Breast epithelium (tissue), 4 donors: ENCODE measurements at regions not wholly inside any gene's neighbourhood (a gene's known extent, or its start where the extent isn't known, plus 50 kb on each side); places are given as distances from the start of the nearest gene placed in this dataset.

ENCODE experiments used
- DNase-seq, 2 donors: peaks; one replicate each; pipeline ENCODE4 v3.0.0-alpha.2; 2019; ENCODE audit warnings: low spot score in 2 of 2
- H3K27ac ChIP-seq, 2 donors: fragments of 200-600 bp; sonication (generic) in 1 of 2; one replicate each; pipeline ENCODE4 v1.5.1; 2016 to 2019; ENCODE audit warnings: mild to moderate bottlenecking in 1 of 2
- H3K27me3 ChIP-seq, 2 donors: fragments of 200-600 bp; sonication (generic) in 1 of 2; one replicate each; pipeline versions ENCODE4 v1.5.1 to v1.6.0; 2017 to 2019; ENCODE audit warnings: control low read depth in 1 of 2, mild to moderate bottlenecking in 1 of 2
- H3K36me3 ChIP-seq: fragments of 200-600 bp; one replicate; pipeline ENCODE4 v1.5.1; 2019
- H3K4me1 ChIP-seq, 2 donors: fragments of 200-600 bp; sonication (generic); one replicate each; pipeline ENCODE4 v1.5.1; 2016 to 2019; ENCODE audit warnings: control low read depth in 1 of 2
- H3K4me3 ChIP-seq, 3 donors: fragments of 200-600 bp; sonication (generic); 1 replicate in 2 of 3; 2 replicates in 1 of 3; pipeline ENCODE4 v1.5.1; 2016 to 2019; ENCODE audit warnings: mild to moderate bottlenecking in 3 of 3, moderate library complexity in 2 of 3
- H3K9me3 ChIP-seq, 2 donors: fragments of 200-600 bp; sonication (generic) in 1 of 2; one replicate each; pipeline ENCODE4 v1.5.1; 2016 to 2019; ENCODE audit warnings: control low read depth in 1 of 2
- CTCF ChIP-seq, 3 donors: fragments of 450-650 bp; IDR thresholded peaks; one replicate each; pipeline ENCODE4 v1.5.1; 2016 to 2017; ENCODE audit warnings: antibody characterized with exemption in 3 of 3, mild to moderate bottlenecking in 3 of 3, moderate library complexity in 3 of 3
- POLR2A ChIP-seq: fragments of 450-650 bp; IDR thresholded peaks from one replicate; pipeline ENCODE4 v1.6.1; 2016; ENCODE audit warnings: antibody characterized with exemption, mild to moderate bottlenecking, moderate library complexity
- POLR2AphosphoS5 ChIP-seq, 3 donors: sonication (generic); formaldehyde crosslinking; IDR thresholded peaks; one replicate each; pipeline ENCODE4 v1.6.1; 2017; ENCODE audit warnings: antibody characterized with exemption in 3 of 3
- intact Hi-C: fragments of 100-400 bp; cut with DNase I; formaldehyde crosslinking; loops from one replicate; pipeline ENCODE4 v1.15.1; 2023; ENCODE audit warnings: low total_unique reads

- no peak overlapping the region for H3K27ac ChIP-seq
- TF ChIP-seq POLR2AphosphoS5 (IDR thresholded peaks at IDR 0.05) (no peak), POLR2A (no peak), CTCF (IDR thresholded peaks at IDR 0.05) (no peak)
- intact Hi-C loops: no loop called here
Measured at GRCh38 chr12:42990387-42990786, 400.8 kb upstream of the PRICKLE1 start.

GRCh38 chr12:42987216-42987650 lies 397.7 kb upstream of the PRICKLE1 start:
- no peaks in the 10 kb centered on the region for H3K4me1 ChIP-seq
- no peak for TF ChIP-seq POLR2A
- intact Hi-C loops: no loop called here
- no peaks in the 10 kb centered on the region for H3K36me3 ChIP-seq
- H3K4me3 ChIP-seq: no peak overlapping the region
- no peak overlapping the region for H3K27ac ChIP-seq
- no peaks in the 10 kb centered on the region for H3K27me3 ChIP-seq
- DNase-seq: no peak
- H3K9me3 ChIP-seq: no peaks in the 10 kb centered on the region

More at GRCh38 chr12:42990387-42990786, 400.8 kb upstream of the PRICKLE1 start:
- Histone ChIP-seq H3K27me3 (no peaks in the 10 kb centered on the region), H3K4me1 (no peaks in the 10 kb centered on the region), H3K9me3 (no peaks in the 10 kb centered on the region), H3K4me3 (no peak overlapping the region), H3K36me3 (no peaks in the 10 kb centered on the region)
- DNase-seq: no peak

- DNase-seq: no peak
- TF ChIP-seq CTCF (IDR thresholded peaks at IDR 0.05): no peak
- no peak for TF ChIP-seq POLR2AphosphoS5 (IDR thresholded peaks at IDR 0.05)
- no peak for TF ChIP-seq POLR2A
- no peak overlapping the region for H3K27ac ChIP-seq
- no peaks in the 10 kb centered on the region for H3K4me1 ChIP-seq
- no peaks in the 10 kb centered on the region for H3K27me3 ChIP-seq
- intact Hi-C loops: no loop called here
- H3K36me3 ChIP-seq: no peaks in the 10 kb centered on the region
- no peaks in the 10 kb centered on the region for H3K9me3 ChIP-seq
- H3K4me3 ChIP-seq: no peak overlapping the region
Measured at GRCh38 chr12:42985506-42985905, 396.0 kb upstream of the PRICKLE1 start.

GRCh38 chr12:42982828-42983227 lies 393.3 kb upstream of the PRICKLE1 start:
- TF ChIP-seq POLR2AphosphoS5 (IDR thresholded peaks at IDR 0.05) (no peak), POLR2A (no peak), CTCF (IDR thresholded peaks at IDR 0.05) (no peak)
- H3K27ac ChIP-seq: no peak overlapping the region
- no peaks in the 10 kb centered on the region for H3K36me3 ChIP-seq
- no peaks in the 10 kb centered on the region for H3K9me3 ChIP-seq
- no peak for DNase-seq
- H3K4me1 ChIP-seq: no peaks in the 10 kb centered on the region
- intact Hi-C loops: no loop called here
- H3K27me3 ChIP-seq: no peaks in the 10 kb centered on the region
- no peak overlapping the region for H3K4me3 ChIP-seq

GRCh38 chr12:42981379-42981778 lies 391.8 kb upstream of the PRICKLE1 start:
- Histone ChIP-seq H3K9me3 (no peaks in the 10 kb centered on the region), H3K27ac (no peak overlapping the region), H3K27me3 (no peaks in the 10 kb centered on the region), H3K4me1 (no peaks in the 10 kb centered on the region), H3K36me3 (no peaks in the 10 kb centered on the region), H3K4me3 (no peak overlapping the region)
- TF ChIP-seq POLR2AphosphoS5 (IDR thresholded peaks at IDR 0.05): no peak
- TF ChIP-seq CTCF (IDR thresholded peaks at IDR 0.05): no peak
- TF ChIP-seq POLR2A: no peak
- no peak for DNase-seq
- intact Hi-C loops: no loop called here

- Histone ChIP-seq H3K9me3 (peaks cover 0 to 6% of the 10 kb centered on the region in 2 donors), H3K4me1 (no peaks in the 10 kb centered on the region), H3K4me3 (no peak overlapping the region), H3K36me3 (no peaks in the 10 kb centered on the region), H3K27me3 (no peaks in the 10 kb centered on the region), H3K27ac (no peak overlapping the region)
- TF ChIP-seq CTCF (IDR thresholded peaks at IDR 0.05) (no peak), POLR2AphosphoS5 (IDR thresholded peaks at IDR 0.05) (no peak), POLR2A (no peak)
- DNase-seq: no peak
- intact Hi-C loops: no loop called here
Measured at GRCh38 chr12:42980441-42980840, 390.9 kb upstream of the PRICKLE1 start.
